CD4-positive, alpha-beta memory T cell (primary cell): ENCODE measurements at regions not wholly inside any gene's neighbourhood (a gene's known extent, or its start where the extent isn't known, plus 50 kb on each side); places are given as distances from the start of the nearest gene placed in this dataset.

Experiments used
- CTCF ChIA-PET: fragments of 350-600 bp; sonication (Branson Sonifier 250); formaldehyde crosslinking; loops from one replicate; lab custom pipeline; 2021; ENCODE audit warnings: inconsistent platforms; ENCODE audit not compliant: partially characterized antibody; lab: Charles Lee
- POLR2A ChIA-PET: fragments of 350-600 bp; sonication (Branson Sonifier 250); formaldehyde crosslinking; loops from one replicate; lab custom pipeline; 2021; ENCODE audit not compliant: partially characterized antibody; lab: Charles Lee
- DNase-seq, 5 donors: peaks; one replicate each; pipeline versions ENCODE4 v3.0.0 to v3.0.0-alpha.2; 2020 to 2022; ENCODE audit warnings: mixed read lengths in 1 of 5
- H3K27ac ChIP-seq: one replicate; pipeline ENCODE4 v1.7.0; 2013; ENCODE audit warnings: low read depth, low read length
- H3K27me3 ChIP-seq: 2 replicates; pipeline ENCODE4 v1.7.0; 2013; ENCODE audit warnings: mild to moderate bottlenecking, low read length, moderate library complexity; ENCODE audit not compliant: insufficient read depth
- H3K36me3 ChIP-seq: 2 replicates; pipeline ENCODE4 v1.7.0; 2013; ENCODE audit warnings: mild to moderate bottlenecking, low read length, moderate library complexity; ENCODE audit not compliant: insufficient read depth
- H3K4me1 ChIP-seq: 2 replicates; pipeline ENCODE4 v1.7.0; 2013; ENCODE audit warnings: mild to moderate bottlenecking, low read length, moderate library complexity; ENCODE audit not compliant: insufficient read depth
- H3K4me3 ChIP-seq, 2 donors: one replicate each; pipeline ENCODE4 v1.7.0; 2013; ENCODE audit warnings: low read length in 2 of 2, mild to moderate bottlenecking in 1 of 2
- H3K9me3 ChIP-seq, 2 donors: one replicate each; pipeline ENCODE4 v1.7.0; 2013; ENCODE audit warnings: low read length in 2 of 2, control low read depth in 1 of 2; ENCODE audit not compliant: control insufficient read depth in 1 of 2
- H3K27ac Mint-ChIP-seq, 7 donors: one replicate each; pipeline ENCODE4 v1.8.0; 2020 to 2021; ENCODE audit warnings: mixed read lengths in 7 of 7, mild to moderate bottlenecking in 6 of 7, inconsistent platforms in 3 of 7, moderate library complexity in 3 of 7
- H3K27me3 Mint-ChIP-seq, 2 donors: one replicate each; pipeline ENCODE4 v1.8.0; 2020 to 2021; ENCODE audit warnings: mixed read lengths in 2 of 2
- H3K36me3 Mint-ChIP-seq, 2 donors: one replicate each; pipeline ENCODE4 v1.8.0; 2020 to 2021; ENCODE audit warnings: mixed read lengths in 2 of 2, inconsistent platforms in 1 of 2, mild to moderate bottlenecking in 1 of 2
- H3K4me1 Mint-ChIP-seq, 4 donors: one replicate each; pipeline ENCODE4 v1.8.0; 2020 to 2021; ENCODE audit warnings: mixed read lengths in 4 of 4, mild to moderate bottlenecking in 1 of 4
- H3K4me3 Mint-ChIP-seq, 8 donors: one replicate each; pipeline ENCODE4 v1.8.0; 2020 to 2021; ENCODE audit warnings: mixed read lengths in 8 of 8, mild to moderate bottlenecking in 7 of 8, moderate library complexity in 6 of 8, inconsistent platforms in 3 of 8
- H3K9me3 Mint-ChIP-seq, 8 donors: one replicate each; pipeline ENCODE4 v1.8.0; 2020 to 2021; ENCODE audit warnings: mixed read lengths in 8 of 8, mild to moderate bottlenecking in 5 of 8, inconsistent platforms in 3 of 8, moderate library complexity in 1 of 8
- intact Hi-C: fragments of 100-400 bp; cut with micrococcal nuclease; formaldehyde crosslinking; loops from one replicate; pipeline ENCODE4 v1.15.1; 2023

DNA sequence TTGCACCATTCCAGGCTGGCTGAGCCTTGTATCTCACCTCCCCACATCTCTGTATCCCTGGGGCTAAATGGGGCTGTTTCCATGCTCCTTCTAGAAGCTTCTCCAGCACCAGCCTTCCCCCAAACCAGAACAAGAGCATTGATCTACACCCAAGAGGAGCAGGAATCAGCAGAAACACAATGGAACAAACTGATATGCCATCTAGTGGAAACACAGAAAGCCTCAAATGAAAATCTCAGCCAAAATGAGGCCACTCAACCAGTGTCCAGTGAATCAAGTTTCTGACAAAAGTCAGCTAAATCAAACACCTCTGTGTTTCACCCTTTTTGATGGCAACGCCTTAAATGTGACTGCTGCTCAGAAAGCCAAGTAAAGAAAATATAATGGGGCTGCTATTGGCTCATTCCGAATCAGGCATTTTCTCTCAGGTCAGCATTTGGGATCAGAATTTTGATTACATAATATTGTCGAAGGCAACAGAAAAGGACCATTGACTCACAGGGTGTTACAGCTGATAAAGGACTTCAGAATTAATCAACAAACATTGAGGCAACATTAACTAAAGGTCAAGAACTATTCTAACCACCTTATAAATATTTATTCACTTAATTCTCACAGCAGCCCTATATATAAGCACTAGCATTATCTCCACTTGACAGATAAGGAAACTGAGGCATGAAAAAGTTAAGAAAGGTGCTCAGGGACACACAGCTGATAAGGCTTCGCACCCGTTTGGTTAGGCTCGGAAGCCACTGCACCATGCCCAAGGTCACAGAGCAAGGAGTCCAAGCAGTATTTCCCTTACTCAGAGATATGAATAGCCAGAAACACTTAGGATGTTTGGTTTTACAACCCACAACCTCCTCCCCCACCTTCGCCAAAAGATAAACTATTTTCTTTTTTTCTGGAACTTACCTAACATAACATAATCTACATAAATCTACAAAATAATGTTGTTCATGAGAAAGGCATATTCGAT is 85.8 kb upstream of the KCNJ15 start:
- Histone ChIP-seq H3K36me3 (no peaks in the 10 kb centered on the region), H3K9me3 (no peaks in the 10 kb centered on the region), H3K4me1 (no peaks in the 10 kb centered on the region), H3K27ac (no peak overlapping the region), H3K27me3 (no peaks in the 10 kb centered on the region), H3K4me3 (no peak overlapping the region)
- intact Hi-C loops: no loop called here
- DNase-seq: no peak
- H3K27ac Mint-ChIP-seq: no peak overlapping the region
- CTCF ChIA-PET: interaction anchor here (0.6 to 1.3 kb wide), 4 partner anchors 11 to 185 kb away, joined by 3 to 7 read pairs (median 4); no protein-coding TSS in a partner anchor
- H3K36me3 Mint-ChIP-seq: no peaks in the 10 kb centered on the region
- H3K27me3 Mint-ChIP-seq: peaks cover 1 to 5% of the 10 kb centered on the region in 2 donors
- peaks cover 0 to 2% (median 0%) of the 10 kb centered on the region in 8 donors for H3K9me3 Mint-ChIP-seq
- no peaks in the 10 kb centered on the region for H3K4me1 Mint-ChIP-seq
- no peak overlapping the region for H3K4me3 Mint-ChIP-seq
- POLR2A ChIA-PET: no interaction called here

DNA sequence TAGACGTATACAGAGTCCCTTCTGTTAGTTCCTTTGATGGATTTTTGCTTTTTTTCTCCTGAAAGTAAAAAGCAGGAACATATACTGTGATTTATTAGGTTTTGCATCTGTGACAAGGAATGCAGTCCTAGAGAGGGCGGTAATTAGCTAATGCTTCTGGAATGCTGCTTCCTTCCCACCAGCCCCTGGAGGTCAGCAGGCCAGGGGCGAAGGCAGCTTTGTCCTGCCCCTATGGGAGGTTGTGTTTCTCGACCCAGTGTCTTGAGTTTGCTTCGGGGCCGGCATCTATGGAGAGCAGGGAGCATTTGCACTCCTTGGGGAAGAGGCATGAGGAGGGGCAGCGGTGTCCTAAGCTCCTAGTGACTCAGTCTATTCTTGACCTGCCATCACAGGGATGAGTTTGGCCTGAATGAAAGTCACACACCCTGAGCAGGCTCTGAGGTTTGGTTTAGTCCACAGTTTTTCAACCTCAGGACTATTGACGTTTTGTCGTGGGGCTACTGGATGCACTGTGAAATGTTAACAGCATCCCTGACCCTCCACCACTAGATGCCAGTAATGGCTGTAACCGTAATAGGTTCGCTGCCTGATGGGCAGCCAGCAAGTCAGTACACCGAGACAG is 85.0 kb upstream of the KCNJ15 start:
- intact Hi-C loops: no loop called here
- Mint-ChIP-seq H3K36me3 (no peaks in the 10 kb centered on the region), H3K27ac (no peak overlapping the region), H3K4me1 (no peaks in the 10 kb centered on the region), H3K9me3 (peaks cover 0 to 2% (median 0%) of the 10 kb centered on the region in 8 donors), H3K27me3 (peaks cover 5% of the 10 kb centered on the region in 2 donors), H3K4me3 (no peak overlapping the region)
- Histone ChIP-seq H3K4me1 (no peaks in the 10 kb centered on the region), H3K27me3 (no peaks in the 10 kb centered on the region), H3K4me3 (no peak overlapping the region), H3K9me3 (no peaks in the 10 kb centered on the region), H3K27ac (no peak overlapping the region), H3K36me3 (no peaks in the 10 kb centered on the region)
- no peak for DNase-seq
- POLR2A ChIA-PET: no interaction called here
- CTCF ChIA-PET: interaction anchor here (0.6 kb wide), 1 partner anchor 11 kb away, joined by 3 read pairs; no protein-coding TSS in a partner anchor

DNA sequence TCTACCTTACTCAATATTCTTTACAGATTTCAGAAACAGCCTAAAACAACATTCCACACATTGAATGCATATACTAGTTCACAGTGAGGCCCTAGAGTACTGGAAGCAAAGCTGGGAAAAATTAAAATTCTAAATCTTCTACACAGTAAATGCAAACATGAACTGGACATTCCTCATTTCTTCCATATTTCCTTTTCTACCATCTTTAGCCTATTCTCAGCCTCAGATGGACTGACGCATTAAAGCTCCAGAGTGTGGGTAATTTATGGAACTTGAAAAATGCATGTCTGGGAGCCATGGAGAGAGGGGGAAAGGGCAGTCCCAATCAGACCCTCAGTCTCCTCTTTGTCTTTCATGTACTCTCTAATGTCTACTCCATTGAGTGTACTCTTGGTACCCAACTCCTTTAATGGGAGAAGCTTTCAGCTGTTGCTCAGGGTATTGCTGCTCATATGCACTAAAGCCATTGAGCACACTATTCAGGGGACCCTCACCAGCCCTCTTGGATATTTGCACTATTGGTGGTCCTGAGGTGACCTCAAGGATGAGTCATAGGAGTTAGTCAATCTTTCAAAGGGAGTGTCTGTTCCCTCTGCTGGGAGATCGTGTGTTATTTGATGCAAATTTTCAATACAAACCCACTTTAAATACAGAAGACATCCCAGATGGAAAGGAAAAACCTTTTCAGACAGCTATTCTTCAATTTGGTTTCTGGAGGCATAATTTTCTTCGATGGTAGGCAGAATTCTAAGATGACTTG is 83.3 kb upstream of the KCNJ15 start:
- Histone ChIP-seq H3K27me3 (no peaks in the 10 kb centered on the region), H3K4me3 (no peak overlapping the region), H3K27ac (no peak overlapping the region), H3K9me3 (no peaks in the 10 kb centered on the region), H3K36me3 (no peaks in the 10 kb centered on the region), H3K4me1 (no peaks in the 10 kb centered on the region)
- Mint-ChIP-seq H3K4me3 (no peak overlapping the region), H3K9me3 (no peaks in the 10 kb centered on the region), H3K27me3 (peaks cover 3 to 5% of the 10 kb centered on the region in 2 donors), H3K27ac (no peak overlapping the region), H3K36me3 (no peaks in the 10 kb centered on the region), H3K4me1 (no peaks in the 10 kb centered on the region)
- ChIA-PET POLR2A (no interaction called here), CTCF (no interaction called here)
- intact Hi-C loops: no loop called here
- no peak for DNase-seq

DNA sequence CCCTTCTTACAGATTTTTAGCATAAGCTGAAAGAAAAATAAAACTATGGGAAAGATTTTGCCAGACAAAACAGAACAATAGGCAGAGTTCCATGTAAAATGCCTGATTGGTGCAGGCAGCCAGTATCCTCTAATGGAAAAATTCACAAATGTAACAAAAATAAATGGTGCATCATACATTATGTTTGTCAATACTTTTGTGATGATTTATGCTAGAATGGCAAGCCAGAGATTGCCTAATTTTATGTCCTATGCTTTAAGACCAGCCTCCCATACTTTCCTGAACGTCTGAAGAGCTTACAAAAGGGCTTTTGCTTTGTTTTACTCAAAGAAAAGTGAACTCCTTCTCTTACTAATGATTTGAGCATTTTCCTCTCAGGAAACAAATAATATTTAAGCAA is 81.5 kb upstream of the KCNJ15 start:
- ChIA-PET CTCF (no interaction called here), POLR2A (no interaction called here)
- intact Hi-C loops: no loop called here
- H3K4me3 Mint-ChIP-seq: no peak overlapping the region
- Histone ChIP-seq H3K27ac (no peak overlapping the region), H3K27me3 (no peaks in the 10 kb centered on the region), H3K9me3 (no peaks in the 10 kb centered on the region), H3K4me3 (no peak overlapping the region), H3K36me3 (no peaks in the 10 kb centered on the region), H3K4me1 (no peaks in the 10 kb centered on the region)
- no peaks in the 10 kb centered on the region for H3K36me3 Mint-ChIP-seq
- H3K27me3 Mint-ChIP-seq: peaks cover 6% of the 10 kb centered on the region in 2 donors
- H3K9me3 Mint-ChIP-seq: no peaks in the 10 kb centered on the region
- DNase-seq: no peak
- no peak overlapping the region for H3K27ac Mint-ChIP-seq
- no peaks in the 10 kb centered on the region for H3K4me1 Mint-ChIP-seq

DNA sequence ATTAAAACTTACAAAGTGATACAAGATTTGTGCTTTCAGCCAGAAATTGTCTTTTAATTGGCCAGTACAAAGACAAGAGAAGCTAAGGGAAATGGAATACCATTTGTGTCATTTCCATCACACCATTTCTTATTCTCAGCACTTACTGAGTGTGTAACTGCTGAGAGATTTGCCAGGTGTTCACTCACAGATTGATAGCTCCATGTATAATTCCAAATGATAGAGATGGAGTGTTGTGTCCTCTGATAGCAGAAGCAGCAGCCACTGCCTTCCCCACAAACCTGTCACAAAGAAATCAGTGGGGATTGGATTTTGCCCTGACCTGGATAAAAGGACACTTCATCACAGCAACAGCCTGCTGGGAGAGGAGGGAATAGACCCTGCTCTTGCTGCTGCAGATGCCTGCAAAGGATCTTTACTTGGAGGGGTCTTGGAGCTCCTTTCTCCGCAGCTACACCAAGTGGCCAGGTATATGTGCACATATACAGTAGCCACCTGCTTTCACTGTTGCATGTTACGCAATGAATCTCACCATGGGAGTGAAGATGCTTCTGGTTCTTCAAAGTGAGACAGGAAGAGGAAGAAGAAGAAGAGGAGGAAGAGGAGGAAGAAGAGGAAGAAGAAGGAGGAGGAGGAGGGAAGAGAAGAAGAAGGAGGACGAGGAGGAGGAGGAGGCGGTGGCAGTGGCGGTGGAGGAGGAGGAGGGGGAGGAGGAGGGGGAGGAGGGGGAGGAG is 78.7 kb upstream of the KCNJ15 start:
- no peaks in the 10 kb centered on the region for H3K36me3 ChIP-seq
- no peaks in the 10 kb centered on the region for H3K27me3 ChIP-seq
- ChIA-PET POLR2A (no interaction called here), CTCF (no interaction called here)
- peaks cover 4 to 8% of the 10 kb centered on the region in 2 donors for H3K27me3 Mint-ChIP-seq
- H3K4me3 Mint-ChIP-seq: no peak overlapping the region
- intact Hi-C loops: no loop called here
- no peak overlapping the region for H3K27ac Mint-ChIP-seq
- no peaks in the 10 kb centered on the region for H3K36me3 Mint-ChIP-seq
- no peak overlapping the region for H3K27ac ChIP-seq
- no peak overlapping the region for H3K4me3 ChIP-seq
- no peaks in the 10 kb centered on the region for H3K4me1 ChIP-seq
- no peaks in the 10 kb centered on the region for H3K4me1 Mint-ChIP-seq
- peaks cover 0 to 2% (median 0%) of the 10 kb centered on the region in 8 donors for H3K9me3 Mint-ChIP-seq
- no peaks in the 10 kb centered on the region for H3K9me3 ChIP-seq
- DNase-seq: no peak

GRCh38 chr21:38178653-38179470 is 77.9 kb upstream of the KCNJ15 start:
- no peaks in the 10 kb centered on the region for H3K4me1 Mint-ChIP-seq
- ChIA-PET CTCF (no interaction called here), POLR2A (no interaction called here)
- no peak for DNase-seq
- Histone ChIP-seq H3K9me3 (no peaks in the 10 kb centered on the region), H3K27me3 (no peaks in the 10 kb centered on the region), H3K4me1 (no peaks in the 10 kb centered on the region), H3K36me3 (no peaks in the 10 kb centered on the region), H3K4me3 (no peak overlapping the region), H3K27ac (no peak overlapping the region)
- intact Hi-C loops: no loop called here
- peaks cover 0 to 5% (median 0%) of the 10 kb centered on the region in 8 donors for H3K9me3 Mint-ChIP-seq
- H3K27ac Mint-ChIP-seq: peak overlapping the region in 1 of 7 donors; percentile 43
- peaks cover 4 to 8% of the 10 kb centered on the region in 2 donors for H3K27me3 Mint-ChIP-seq
- H3K36me3 Mint-ChIP-seq: no peaks in the 10 kb centered on the region
- H3K4me3 Mint-ChIP-seq: no peak overlapping the region
